ENCODE measurements at regions not wholly inside any gene's neighbourhood (a gene's known extent, or its start where the extent isn't known, plus 50 kb on each side); places are given as distances from the start of the nearest gene placed in this dataset.

DNA sequence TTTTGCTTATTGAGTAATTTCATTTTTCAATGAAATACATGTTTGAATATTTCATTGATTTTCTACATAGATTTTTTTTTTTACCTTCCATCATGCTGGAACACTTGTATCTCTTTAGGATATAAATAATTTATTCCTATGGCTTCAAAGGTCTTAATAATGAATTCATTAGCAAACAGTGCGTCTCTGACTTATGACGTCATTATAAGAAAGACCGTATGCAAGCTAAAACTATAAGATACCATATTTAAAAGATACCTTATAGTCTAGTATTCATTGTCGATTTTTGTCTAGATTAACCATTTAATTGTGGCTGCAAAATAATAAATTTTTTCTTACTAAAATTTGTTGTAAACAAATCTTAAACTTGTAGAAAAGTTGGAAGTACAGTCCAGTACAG, 187.7 kb upstream of the CHD1 start:
- Histone ChIP-seq H3K9ac (ENCODE audit: low read depth, low read length) (no peak overlapping the region), H3K4me2 (ENCODE audit: insufficient read depth, low read length) (no peak overlapping the region), H3K27ac (ENCODE audit: low read length) (no peak overlapping the region), H3K27me3 (ENCODE audit: insufficient read depth, low read length, poor library complexity) (no peaks in the 10 kb centered on the region), H3K36me3 (ENCODE audit: insufficient read depth, low read length) (no peaks in the 10 kb centered on the region), H3K79me2 (ENCODE audit: insufficient read depth, low read length) (no peaks in the 10 kb centered on the region), H3K4me1 (ENCODE audit: insufficient read depth, low read length) (no peaks in the 10 kb centered on the region), H4K20me1 (ENCODE audit: insufficient read depth, low read length) (no peaks in the 10 kb centered on the region), H3K9me3 (ENCODE audit: insufficient read depth, low read length, severe bottlenecking) (no peaks in the 10 kb centered on the region), H2AFZ (ENCODE audit: low read depth, low read length) (no peak overlapping the region), H3K4me3 (ENCODE audit: low read depth in 1 of 2, low read length in 2 of 2) (no peak overlapping the region)
- DNase-seq (no peak), ATAC-seq (ENCODE audit: insufficient read depth, low read depth) (no peak)
- TF ChIP-seq, protein P1, sequence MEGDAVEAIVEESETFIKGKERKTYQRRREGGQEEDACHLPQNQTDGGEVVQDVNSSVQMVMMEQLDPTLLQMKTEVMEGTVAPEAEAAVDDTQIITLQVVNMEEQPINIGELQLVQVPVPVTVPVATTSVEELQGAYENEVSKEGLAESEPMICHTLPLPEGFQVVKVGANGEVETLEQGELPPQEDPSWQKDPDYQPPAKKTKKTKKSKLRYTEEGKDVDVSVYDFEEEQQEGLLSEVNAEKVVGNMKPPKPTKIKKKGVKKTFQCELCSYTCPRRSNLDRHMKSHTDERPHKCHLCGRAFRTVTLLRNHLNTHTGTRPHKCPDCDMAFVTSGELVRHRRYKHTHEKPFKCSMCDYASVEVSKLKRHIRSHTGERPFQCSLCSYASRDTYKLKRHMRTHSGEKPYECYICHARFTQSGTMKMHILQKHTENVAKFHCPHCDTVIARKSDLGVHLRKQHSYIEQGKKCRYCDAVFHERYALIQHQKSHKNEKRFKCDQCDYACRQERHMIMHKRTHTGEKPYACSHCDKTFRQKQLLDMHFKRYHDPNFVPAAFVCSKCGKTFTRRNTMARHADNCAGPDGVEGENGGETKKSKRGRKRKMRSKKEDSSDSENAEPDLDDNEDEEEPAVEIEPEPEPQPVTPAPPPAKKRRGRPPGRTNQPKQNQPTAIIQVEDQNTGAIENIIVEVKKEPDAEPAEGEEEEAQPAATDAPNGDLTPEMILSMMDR (IDR thresholded peaks at IDR 0.05; ENCODE audit: borderline replicate concordance, extremely low read depth, low read length, poor library complexity, severe bottlenecking), result no peak
- TF ChIP-seq EZH2 (IDR thresholded peaks at IDR 0.05; ENCODE audit: borderline replicate concordance, low read depth, low read length, severe bottlenecking), result no peak

DNA sequence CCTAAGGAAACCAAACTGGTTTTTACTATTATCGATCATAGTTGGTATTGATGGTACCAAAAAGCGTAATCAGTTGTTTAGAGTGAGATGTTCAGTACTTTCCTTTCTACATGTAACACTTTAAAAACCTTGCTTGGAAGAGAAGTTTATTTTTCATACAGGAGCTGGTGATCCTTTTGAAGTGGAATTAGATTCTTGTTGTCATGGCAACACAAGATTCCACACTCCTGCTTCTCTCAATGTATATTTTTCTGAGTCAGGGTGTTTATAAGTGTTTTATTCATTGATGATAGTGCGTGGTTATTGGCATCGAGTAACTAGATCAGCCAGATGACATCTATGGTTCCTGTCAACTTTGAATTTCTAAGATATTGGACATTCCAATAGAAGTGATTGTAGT, 181.1 kb upstream of the CHD1 start:
- no peak for DNase-seq
- H3K27ac ChIP-seq (ENCODE audit: low read length), result no peak overlapping the region
- no peaks in the 10 kb centered on the region for H3K79me2 ChIP-seq (ENCODE audit: insufficient read depth, low read length)
- no peak for TF ChIP-seq EZH2 (IDR thresholded peaks at IDR 0.05; ENCODE audit: borderline replicate concordance, low read depth, low read length, severe bottlenecking)
- TF ChIP-seq, protein P1 (IDR thresholded peaks at IDR 0.05; ENCODE audit: borderline replicate concordance, extremely low read depth, low read length, poor library complexity, severe bottlenecking), result no peak
- no peak overlapping the region for H2AFZ ChIP-seq (ENCODE audit: low read depth, low read length)
- H3K9ac ChIP-seq (ENCODE audit: low read depth, low read length), result no peak overlapping the region
- no peaks in the 10 kb centered on the region for H4K20me1 ChIP-seq (ENCODE audit: insufficient read depth, low read length)
- no peak for ATAC-seq (ENCODE audit: insufficient read depth, low read depth)
- no peaks in the 10 kb centered on the region for H3K9me3 ChIP-seq (ENCODE audit: insufficient read depth, low read length, severe bottlenecking)
- H3K4me2 ChIP-seq (ENCODE audit: insufficient read depth, low read length), result no peak overlapping the region
- no peaks in the 10 kb centered on the region for H3K4me1 ChIP-seq (ENCODE audit: insufficient read depth, low read length)
- H3K36me3 ChIP-seq (ENCODE audit: insufficient read depth, low read length), result no peaks in the 10 kb centered on the region
- peaks cover 8% of the 10 kb centered on the region for H3K27me3 ChIP-seq (ENCODE audit: insufficient read depth, low read length, poor library complexity)
- H3K4me3 ChIP-seq (ENCODE audit: low read depth in 1 of 2, low read length in 2 of 2), result no peak overlapping the region

DNA sequence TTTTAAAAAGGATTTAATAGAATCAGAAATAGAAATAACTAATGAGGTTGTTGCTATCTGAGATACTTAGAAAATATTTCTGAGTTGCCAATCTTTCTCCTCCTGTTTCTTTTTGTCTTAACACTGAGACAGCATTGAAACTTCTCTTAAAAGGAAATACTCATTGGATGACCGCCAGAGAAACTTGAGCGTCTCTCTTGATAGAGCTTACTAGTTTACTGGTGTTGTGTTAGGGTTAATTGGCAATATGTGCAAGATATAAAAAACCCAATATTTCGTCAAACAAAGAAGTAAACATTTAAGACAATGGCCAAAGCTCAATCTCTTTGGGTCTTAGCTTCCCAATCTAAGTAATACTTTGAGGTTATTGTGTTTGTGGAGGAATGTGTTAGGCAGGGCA, 176.4 kb upstream of the CHD1 start:
- Histone ChIP-seq H3K27me3 (ENCODE audit: insufficient read depth, low read length, poor library complexity) (peaks cover 13% of the 10 kb centered on the region), H3K9ac (ENCODE audit: low read depth, low read length) (no peak overlapping the region), H3K79me2 (ENCODE audit: insufficient read depth, low read length) (no peaks in the 10 kb centered on the region), H4K20me1 (ENCODE audit: insufficient read depth, low read length) (no peaks in the 10 kb centered on the region), H3K9me3 (ENCODE audit: insufficient read depth, low read length, severe bottlenecking) (no peaks in the 10 kb centered on the region), H3K4me2 (ENCODE audit: insufficient read depth, low read length) (no peak overlapping the region), H3K4me3 (ENCODE audit: low read depth in 1 of 2, low read length in 2 of 2) (no peak overlapping the region), H2AFZ (ENCODE audit: low read depth, low read length) (no peak overlapping the region), H3K4me1 (ENCODE audit: insufficient read depth, low read length) (no peaks in the 10 kb centered on the region), H3K27ac (ENCODE audit: low read length) (no peak overlapping the region), H3K36me3 (ENCODE audit: insufficient read depth, low read length) (no peaks in the 10 kb centered on the region)
- TF ChIP-seq, protein P1 (IDR thresholded peaks at IDR 0.05; ENCODE audit: borderline replicate concordance, extremely low read depth, low read length, poor library complexity, severe bottlenecking), result no peak
- ATAC-seq (ENCODE audit: insufficient read depth, low read depth) (no peak), DNase-seq (no peak)

DNA sequence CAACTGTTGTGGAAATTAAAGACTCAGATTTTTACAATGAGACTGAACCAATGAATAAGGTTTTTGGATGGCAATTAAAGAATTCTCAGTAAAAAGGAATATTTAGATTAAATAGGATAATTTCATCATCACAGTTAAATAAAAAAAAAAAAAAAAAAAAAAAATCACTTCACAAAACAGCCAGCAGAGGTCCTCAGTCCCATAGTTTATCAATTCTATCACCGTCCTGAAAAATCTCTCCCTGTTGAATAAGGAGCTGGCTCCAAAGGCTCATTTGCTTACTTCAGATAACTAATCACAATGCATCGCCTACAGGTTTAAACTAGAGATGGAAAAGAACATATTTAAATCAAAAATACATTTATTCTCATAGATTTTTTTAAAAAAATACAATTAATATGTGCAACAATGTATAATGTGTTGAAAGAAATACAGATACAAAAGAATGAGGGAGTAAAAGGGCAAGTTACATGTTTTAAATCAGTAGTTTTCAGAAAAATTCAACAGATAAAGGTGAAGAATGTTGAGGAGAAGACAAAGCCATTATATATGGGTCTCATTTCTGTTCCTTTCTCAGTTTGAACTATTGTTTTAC, 175.8 kb upstream of the CHD1 start:
- Histone ChIP-seq H3K36me3 (ENCODE audit: insufficient read depth, low read length) (no peaks in the 10 kb centered on the region), H3K4me3 (ENCODE audit: low read depth in 1 of 2, low read length in 2 of 2) (no peak overlapping the region), H3K9ac (ENCODE audit: low read depth, low read length) (no peak overlapping the region), H2AFZ (ENCODE audit: low read depth, low read length) (no peak overlapping the region), H3K9me3 (ENCODE audit: insufficient read depth, low read length, severe bottlenecking) (no peaks in the 10 kb centered on the region), H3K79me2 (ENCODE audit: insufficient read depth, low read length) (no peaks in the 10 kb centered on the region), H3K4me2 (ENCODE audit: insufficient read depth, low read length) (no peak overlapping the region), H4K20me1 (ENCODE audit: insufficient read depth, low read length) (no peaks in the 10 kb centered on the region), H3K27me3 (ENCODE audit: insufficient read depth, low read length, poor library complexity) (peaks cover 15% of the 10 kb centered on the region), H3K4me1 (ENCODE audit: insufficient read depth, low read length) (no peaks in the 10 kb centered on the region), H3K27ac (ENCODE audit: low read length) (no peak overlapping the region)
- ATAC-seq (ENCODE audit: insufficient read depth, low read depth) (0 out of 3 replicates have a peak, but pooled peaks have one; percentile 39), DNase-seq (no peak)
- TF ChIP-seq EZH2 (IDR thresholded peaks at IDR 0.05; ENCODE audit: borderline replicate concordance, low read depth, low read length, severe bottlenecking), result no peak
- TF ChIP-seq, protein P1 (IDR thresholded peaks at IDR 0.05; ENCODE audit: borderline replicate concordance, extremely low read depth, low read length, poor library complexity, severe bottlenecking), result peak; percentile 60
